Neural progenitor cell (in vitro differentiated cells): ENCODE measurements at regions not wholly inside any gene's neighbourhood (a gene's known extent, or its start where the extent isn't known, plus 50 kb on each side); places are given as distances from the start of the nearest gene placed in this dataset.

Source experiments
- DNase-seq: peaks from one replicate; pipeline ENCODE4 v3.0.0-alpha.2; 2016; ENCODE audit warnings: low spot score
- H2AFZ ChIP-seq: fragments of 200-600 bp; sonication (generic); replicated peaks from 2 replicates; pipeline ENCODE4 v1.6.1; 2016; ENCODE audit warnings: antibody characterized with exemption
- H3F3A ChIP-seq: fragments of 200-600 bp; sonication (generic); 2 replicates; pipeline ENCODE4 v1.6.1; 2016; ENCODE audit warnings: antibody characterized with exemption, low read depth
- H3K27ac ChIP-seq: fragments of 200-600 bp; sonication (generic); 2 replicates; pipeline ENCODE4 v1.5.1; 2016; ENCODE audit warnings: mild to moderate bottlenecking
- H3K27me3 ChIP-seq: fragments of 200-600 bp; sonication (generic); 2 replicates; pipeline ENCODE4 v1.6.1; 2016; ENCODE audit warnings: mild to moderate bottlenecking, moderate library complexity
- H3K36me3 ChIP-seq: fragments of 200-600 bp; sonication (generic); 2 replicates; pipeline ENCODE4 v1.5.1; 2016
- H3K4me1 ChIP-seq: fragments of 200-600 bp; sonication (generic); 2 replicates; pipeline ENCODE4 v1.6.1; 2016; ENCODE audit warnings: mixed run types
- H3K4me2 ChIP-seq: fragments of 200-600 bp; sonication (generic); 2 replicates; pipeline ENCODE4 v1.6.1; 2016
- H3K4me3 ChIP-seq: fragments of 200-600 bp; sonication (generic); 2 replicates; pipeline ENCODE4 v1.5.1; 2016
- H3K79me2 ChIP-seq: fragments of 200-600 bp; sonication (generic); 2 replicates; pipeline ENCODE4 v1.6.1; 2016; ENCODE audit warnings: low read depth
- H3K9ac ChIP-seq: fragments of 200-600 bp; sonication (generic); 2 replicates; pipeline ENCODE4 v1.6.1; 2016
- H3K9me3 ChIP-seq: fragments of 200-600 bp; sonication (generic); 2 replicates; pipeline ENCODE4 v1.5.1; 2016; ENCODE audit warnings: low read depth
- H4K20me1 ChIP-seq: fragments of 200-600 bp; sonication (generic); 2 replicates; pipeline ENCODE4 v1.6.1; 2016; ENCODE audit warnings: low read depth
- H3K27ac Mint-ChIP-seq: 3 replicates; pipeline ENCODE4 v1.8.0; 2021; ENCODE audit warnings: mixed read lengths
- H3K27me3 Mint-ChIP-seq: 2 replicates; pipeline ENCODE4 v1.8.0; 2022; ENCODE audit warnings: low read depth, mild to moderate bottlenecking, inconsistent platforms, moderate library complexity, mixed read lengths; ENCODE audit not compliant: insufficient read depth
- H3K36me3 Mint-ChIP-seq: 3 replicates; pipeline ENCODE4 v1.8.0; 2021; ENCODE audit warnings: mixed read lengths
- H3K4me1 Mint-ChIP-seq: 3 replicates; pipeline ENCODE4 v1.8.0; 2021; ENCODE audit warnings: mixed read lengths
- H3K4me3 Mint-ChIP-seq: 3 replicates; pipeline ENCODE4 v1.8.0; 2021; ENCODE audit warnings: mild to moderate bottlenecking, moderate library complexity, mixed read lengths
- H3K9me3 Mint-ChIP-seq: 3 replicates; pipeline ENCODE4 v1.8.0; 2020; ENCODE audit warnings: mixed read lengths
- CTCF ChIP-seq: fragments of 200-600 bp; sonication (generic); IDR thresholded peaks from 2 replicates; pipeline ENCODE4 v1.5.1; 2017; ENCODE audit warnings: antibody characterized with exemption, mild to moderate bottlenecking
- EZH2 ChIP-seq: fragments of 200-600 bp; sonication (generic); IDR thresholded peaks from 2 replicates; pipeline ENCODE4 v1.6.1; 2017; ENCODE audit warnings: antibody characterized with exemption, mild to moderate bottlenecking, moderate library complexity
- EZH2phosphoT487 ChIP-seq: fragments of 200-600 bp; sonication (generic); IDR thresholded peaks from 2 replicates; pipeline ENCODE4 v1.6.1; 2017; ENCODE audit warnings: antibody characterized with exemption

DNA sequence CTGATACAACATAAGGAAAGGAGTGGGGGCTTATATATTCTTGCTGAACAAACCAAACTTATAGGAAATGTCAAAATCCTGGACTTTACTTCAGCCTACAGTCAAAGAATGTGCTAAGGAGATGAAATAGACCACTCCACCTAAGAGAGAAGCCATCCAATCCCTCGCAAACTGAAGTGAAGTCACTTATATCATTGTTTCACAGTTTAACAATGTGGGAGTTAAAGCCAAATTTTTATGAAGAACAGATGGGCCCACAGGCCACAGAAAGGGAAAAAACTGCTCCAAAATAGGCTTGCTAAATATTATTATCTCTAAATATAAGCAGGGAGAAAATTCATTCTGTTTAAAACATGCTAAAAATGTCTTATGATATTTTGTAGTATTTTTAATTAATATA is 233.3 kb downstream of the GAS1 start:
- H3K9me3 Mint-ChIP-seq: no peaks in the 10 kb centered on the region
- H3K9me3 ChIP-seq: no peaks in the 10 kb centered on the region
- no peak overlapping the region for H2AFZ ChIP-seq
- no peaks in the 10 kb centered on the region for H3K79me2 ChIP-seq
- no peaks in the 10 kb centered on the region for H3K4me1 ChIP-seq
- H3F3A ChIP-seq: no peaks in the 10 kb centered on the region
- no peak overlapping the region for H3K4me3 Mint-ChIP-seq
- TF ChIP-seq EZH2phosphoT487 (no peak), CTCF (no peak), EZH2 (no peak)
- H3K27me3 ChIP-seq: no peaks in the 10 kb centered on the region
- no peak overlapping the region for H3K27ac Mint-ChIP-seq
- H3K27ac ChIP-seq: no peak overlapping the region
- no peak overlapping the region for H3K9ac ChIP-seq
- H3K4me3 ChIP-seq: no peak overlapping the region
- no peak for DNase-seq
- H3K36me3 ChIP-seq: no peaks in the 10 kb centered on the region
- H4K20me1 ChIP-seq: no peaks in the 10 kb centered on the region
- H3K36me3 Mint-ChIP-seq: no peaks in the 10 kb centered on the region
- no peaks in the 10 kb centered on the region for H3K27me3 Mint-ChIP-seq
- no peaks in the 10 kb centered on the region for H3K4me1 Mint-ChIP-seq
- H3K4me2 ChIP-seq: no peak overlapping the region

DNA sequence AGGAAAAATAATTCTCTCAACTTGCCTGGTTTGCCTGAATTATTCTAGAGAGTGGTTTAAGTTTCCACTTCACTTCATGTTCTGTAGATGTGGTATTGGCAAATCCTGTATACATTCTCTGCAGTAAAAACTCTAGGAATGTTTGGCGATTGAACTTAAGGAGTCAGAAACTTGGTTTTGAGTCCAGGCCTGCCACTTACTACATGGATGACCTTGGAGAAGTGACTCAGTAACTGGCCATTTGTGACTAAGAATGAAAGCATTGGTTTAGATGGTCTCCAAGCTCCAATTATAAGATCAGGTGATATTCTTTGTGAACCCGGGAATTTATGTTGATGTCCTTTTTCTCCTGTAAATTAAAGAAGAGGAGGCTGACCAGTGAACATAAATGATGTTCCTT is 233.8 kb downstream of the GAS1 start:
- H3F3A ChIP-seq: no peaks in the 10 kb centered on the region
- no peak overlapping the region for H3K4me2 ChIP-seq
- Mint-ChIP-seq H3K27ac (no peak overlapping the region), H3K4me1 (no peaks in the 10 kb centered on the region), H3K4me3 (no peak overlapping the region), H3K9me3 (no peaks in the 10 kb centered on the region), H3K36me3 (no peaks in the 10 kb centered on the region), H3K27me3 (no peaks in the 10 kb centered on the region)
- no peak overlapping the region for H3K4me3 ChIP-seq
- no peaks in the 10 kb centered on the region for H3K36me3 ChIP-seq
- H3K27ac ChIP-seq: no peak overlapping the region
- H3K9me3 ChIP-seq: no peaks in the 10 kb centered on the region
- no peaks in the 10 kb centered on the region for H3K79me2 ChIP-seq
- no peak for TF ChIP-seq EZH2
- no peak for TF ChIP-seq CTCF
- no peak for TF ChIP-seq EZH2phosphoT487
- no peak overlapping the region for H2AFZ ChIP-seq
- no peak for DNase-seq
- H3K9ac ChIP-seq: no peak overlapping the region
- no peaks in the 10 kb centered on the region for H4K20me1 ChIP-seq
- no peaks in the 10 kb centered on the region for H3K4me1 ChIP-seq
- H3K27me3 ChIP-seq: no peaks in the 10 kb centered on the region

- Mint-ChIP-seq H3K27me3 (no peaks in the 10 kb centered on the region), H3K27ac (no peak overlapping the region), H3K4me1 (no peaks in the 10 kb centered on the region), H3K36me3 (no peaks in the 10 kb centered on the region), H3K4me3 (no peak overlapping the region), H3K9me3 (no peaks in the 10 kb centered on the region)
- TF ChIP-seq CTCF (no peak), EZH2phosphoT487 (no peak), EZH2 (no peak)
- no peaks in the 10 kb centered on the region for H3K36me3 ChIP-seq
- H3K9me3 ChIP-seq: no peaks in the 10 kb centered on the region
- no peaks in the 10 kb centered on the region for H3F3A ChIP-seq
- no peaks in the 10 kb centered on the region for H3K27me3 ChIP-seq
- no peak overlapping the region for H3K27ac ChIP-seq
- H3K4me2 ChIP-seq: no peak overlapping the region
- no peak overlapping the region for H2AFZ ChIP-seq
- H3K9ac ChIP-seq: no peak overlapping the region
- H3K79me2 ChIP-seq: no peaks in the 10 kb centered on the region
- no peaks in the 10 kb centered on the region for H4K20me1 ChIP-seq
- H3K4me1 ChIP-seq: no peaks in the 10 kb centered on the region
- H3K4me3 ChIP-seq: no peak overlapping the region
- no peak for DNase-seq
Observed at GRCh38 chr9:86708918-86709835, 238.1 kb downstream of the GAS1 start.
